ENCODE measurements at regions not wholly inside any gene's neighbourhood (a gene's known extent, or its start where the extent isn't known, plus 50 kb on each side); places are given as distances from the start of the nearest gene placed in this dataset.

- no peak for DNase-seq
Measured at GRCh38 chr3:187931770-187932278, 186.6 kb upstream of the BCL6 start.

- no peak for DNase-seq
Measured at GRCh38 chr3:187932530-187932929, 187.3 kb upstream of the BCL6 start.

- no peak for DNase-seq
Measured at GRCh38 chr3:187935623-187936156, 190.4 kb upstream of the BCL6 start.

GRCh38 chr3:187936676-187937075, 191.4 kb upstream of the BCL6 start:
- no peak for DNase-seq

GRCh38 chr3:187939891-187940290, 194.6 kb upstream of the BCL6 start:
- DNase-seq = no peak

- DNase-seq = no peak
Measured at GRCh38 chr3:187941135-187941847, 196.0 kb upstream of the BCL6 start.

GRCh38 chr3:187941848-187942194, 196.6 kb upstream of the BCL6 start:
- DNase-seq = no peak

GRCh38 chr3:187942658-187943241, 197.5 kb upstream of the BCL6 start:
- DNase-seq = no peak

- DNase-seq = no peak
Measured at GRCh38 chr3:187943677-187944389, 198.6 kb upstream of the BCL6 start.

- no peak for DNase-seq
Measured at GRCh38 chr3:187944390-187945179, 199.3 kb upstream of the BCL6 start.

GRCh38 chr3:187945374-187945773, 200.1 kb upstream of the BCL6 start:
- DNase-seq = no peak

- DNase-seq = no peak
Measured at GRCh38 chr3:187946163-187946691, 201.0 kb upstream of the BCL6 start.

GRCh38 chr3:187946981-187947380, 201.7 kb upstream of the BCL6 start:
- peak in 1 of 2 experiments; percentile 15 for DNase-seq

- peak in 1 of 2 experiments; percentile 15 for DNase-seq
Measured at GRCh38 chr3:187947927-187948682, 202.8 kb upstream of the BCL6 start.

GRCh38 chr3:187949093-187949820, 204.0 kb upstream of the BCL6 start:
- DNase-seq = no peak

GRCh38 chr3:187950671-187951070, 203.3 kb upstream of the LPP start:
- no peak for DNase-seq

- DNase-seq = no peak
Measured at GRCh38 chr3:187951452-187952190, 202.3 kb upstream of the LPP start.

- DNase-seq = no peak
Measured at GRCh38 chr3:187952849-187953248, 201.1 kb upstream of the LPP start.

GRCh38 chr3:187954516-187954872, 199.5 kb upstream of the LPP start:
- DNase-seq = no peak

- no peak for DNase-seq
Measured at GRCh38 chr3:187954873-187955586, 198.9 kb upstream of the LPP start.

Measured in cerebellar nuclear complex (tissue), 1 donor.